NCI-H146 treated with DMSO at 0.1 percent for 48 hours (cell line): ENCODE measurements at regions not wholly inside any gene's neighbourhood (a gene's known extent, or its start where the extent isn't known, plus 50 kb on each side); places are given as distances from the start of the nearest gene placed in this dataset.
A peak's percentile ranks its signal among the peaks of the same experiment; 100 is the strongest.
"Not testable (repeated sequence)": the region's sequence is repeated elsewhere in the genome, so short reads cannot be mapped to it uniquely, and the experiment has no call there.

ENCODE experiments used
- DNase-seq: peaks from one replicate; lab custom pipeline; 2025; ENCODE audit not compliant: unreplicated experiment; lab: John Stamatoyannopoulos, UW

GRCh38 chr3:164303894-164304293 is 774.4 kb downstream of the SI start:
- no peak for DNase-seq

GRCh38 chr3:164302622-164303021 is 775.7 kb downstream of the SI start:
- no peak for DNase-seq

GRCh38 chr3:164291486-164291885 is 786.8 kb downstream of the SI start:
- DNase-seq, result not testable (repeated sequence)

GRCh38 chr3:164278550-164278949 is 799.7 kb downstream of the SI start:
- no peak for DNase-seq

- no peak for DNase-seq
Observed at GRCh38 chr3:164267053-164267452, 811.2 kb downstream of the SI start.

GRCh38 chr3:164250923-164251322 is 827.4 kb downstream of the SI start:
- no peak for DNase-seq

GRCh38 chr3:164236851-164237250 is 841.4 kb downstream of the SI start:
- no peak for DNase-seq

- DNase-seq, result no peak
Observed at GRCh38 chr3:164235289-164236028, 842.8 kb downstream of the SI start.

- DNase-seq, result no peak
Observed at GRCh38 chr3:164233951-164234350, 844.3 kb downstream of the SI start.

GRCh38 chr3:164231718-164232117 is 846.6 kb downstream of the SI start:
- no peak for DNase-seq

- DNase-seq, result no peak
Observed at GRCh38 chr3:164230385-164231094, 847.8 kb downstream of the SI start.

GRCh38 chr3:164224126-164224525 is 854.2 kb downstream of the SI start:
- no peak for DNase-seq

- DNase-seq, result peak; percentile 84
Observed at GRCh38 chr3:164222197-164222596, 856.1 kb downstream of the SI start.

- no peak for DNase-seq
Observed at GRCh38 chr3:164221297-164221696, 857.0 kb downstream of the SI start.

- no peak for DNase-seq
Observed at GRCh38 chr3:164209363-164209762, 868.9 kb downstream of the SI start.

- DNase-seq, result no peak
Observed at GRCh38 chr3:164208821-164209220, 869.5 kb downstream of the SI start.

- no peak for DNase-seq
Observed at GRCh38 chr3:164208048-164208447, 870.2 kb downstream of the SI start.

- peak; percentile 20 for DNase-seq
Observed at GRCh38 chr3:164200053-164200823, 878.1 kb downstream of the SI start.

GRCh38 chr3:164196477-164196876 is 881.8 kb downstream of the SI start:
- no peak for DNase-seq

- no peak for DNase-seq
Observed at GRCh38 chr3:164194842-164195241, 883.5 kb downstream of the SI start.

GRCh38 chr3:164192974-164193373 is 885.3 kb downstream of the SI start:
- DNase-seq, result no peak

GRCh38 chr3:164190566-164190965 is 887.7 kb downstream of the SI start:
- no peak for DNase-seq
